Fibroblast of lung (primary cell): ENCODE measurements at regions not wholly inside any gene's neighbourhood (a gene's known extent, or its start where the extent isn't known, plus 50 kb on each side); places are given as distances from the start of the nearest gene placed in this dataset.

Source experiments
- DNase-seq, 2 donors: peaks; one replicate each; pipeline versions ENCODE4 v3.0.0 to v3.0.0-alpha.2; 2010; ENCODE audit warnings: low read depth in 2 of 2
- H2AFZ ChIP-seq: 2 replicates; pipeline ENCODE4 v1.5.1; 2012; ENCODE audit warnings: low read length, control low read depth, inconsistent platforms
- H3K27ac ChIP-seq: 2 replicates; pipeline ENCODE4 v1.5.1; 2011; ENCODE audit warnings: low read length, control low read depth; ENCODE audit not compliant: insufficient read depth
- H3K27me3 ChIP-seq: 2 replicates; pipeline ENCODE4 v1.5.1; 2011; ENCODE audit warnings: mild to moderate bottlenecking, low read length; ENCODE audit not compliant: control insufficient read depth, insufficient read depth
- H3K36me3 ChIP-seq: 2 replicates; pipeline ENCODE4 v1.5.1; 2011; ENCODE audit warnings: low read length; ENCODE audit not compliant: control insufficient read depth, insufficient read depth
- H3K4me1 ChIP-seq: 2 replicates; pipeline ENCODE4 v1.5.1; 2011; ENCODE audit warnings: low read length; ENCODE audit not compliant: control insufficient read depth, insufficient read depth; ENCODE audit errors: extremely low read depth
- H3K4me2 ChIP-seq: 2 replicates; pipeline ENCODE4 v1.5.1; 2011; ENCODE audit warnings: low read length, control low read depth; ENCODE audit not compliant: insufficient read depth; ENCODE audit errors: extremely low read depth
- H3K4me3 ChIP-seq, 4 experiments: fragments of 200-600 bp in 1 of 4; sonication (generic) in 1 of 4; replicated peaks in 1 of 4; 2 replicates each; pipeline ENCODE4 v1.5.1; 2011 to 2016; ENCODE audit warnings: low read length in 4 of 4, low read depth in 3 of 4, mild to moderate bottlenecking in 3 of 4, control low read depth in 2 of 4, inconsistent platforms in 1 of 4, mixed read lengths in 1 of 4; ENCODE audit not compliant: insufficient read depth in 1 of 4; ENCODE audit errors: control extremely low read depth in 1 of 4
- H3K79me2 ChIP-seq: 2 replicates; pipeline ENCODE4 v1.5.1; 2012; ENCODE audit warnings: mild to moderate bottlenecking, low read length, inconsistent platforms; ENCODE audit not compliant: control insufficient read depth, insufficient read depth
- H3K9ac ChIP-seq: 2 replicates; pipeline ENCODE4 v1.5.1; 2011; ENCODE audit warnings: mild to moderate bottlenecking, low read length, control low read depth; ENCODE audit not compliant: insufficient read depth
- H3K9me3 ChIP-seq: 2 replicates; pipeline ENCODE4 v1.5.1; 2012; ENCODE audit warnings: low read depth, low read length; ENCODE audit not compliant: control insufficient read depth, insufficient read depth
- H4K20me1 ChIP-seq: 2 replicates; pipeline ENCODE4 v1.5.1; 2011; ENCODE audit warnings: low read length; ENCODE audit not compliant: control insufficient read depth, insufficient read depth; ENCODE audit errors: extremely low read depth
- EZH2 ChIP-seq: IDR thresholded peaks from 2 replicates; pipeline ENCODE4 v1.5.1; 2012; ENCODE audit warnings: low read length, control low read depth, mild to moderate bottlenecking; ENCODE audit errors: missing control alignments
- TF ChIP-seq, protein P1 (sequence below), 2 donors: IDR thresholded peaks in 1 of 2; conservative IDR thresholded peaks in 1 of 2; 1 replicate in 1 of 2; 2 replicates in 1 of 2; pipeline ENCODE4 v1.5.1; 2011 to 2012; ENCODE audit warnings: low read length in 2 of 2, control low read depth in 1 of 2, inconsistent platforms in 1 of 2, low read depth in 1 of 2, mild to moderate bottlenecking in 1 of 2

DNA sequence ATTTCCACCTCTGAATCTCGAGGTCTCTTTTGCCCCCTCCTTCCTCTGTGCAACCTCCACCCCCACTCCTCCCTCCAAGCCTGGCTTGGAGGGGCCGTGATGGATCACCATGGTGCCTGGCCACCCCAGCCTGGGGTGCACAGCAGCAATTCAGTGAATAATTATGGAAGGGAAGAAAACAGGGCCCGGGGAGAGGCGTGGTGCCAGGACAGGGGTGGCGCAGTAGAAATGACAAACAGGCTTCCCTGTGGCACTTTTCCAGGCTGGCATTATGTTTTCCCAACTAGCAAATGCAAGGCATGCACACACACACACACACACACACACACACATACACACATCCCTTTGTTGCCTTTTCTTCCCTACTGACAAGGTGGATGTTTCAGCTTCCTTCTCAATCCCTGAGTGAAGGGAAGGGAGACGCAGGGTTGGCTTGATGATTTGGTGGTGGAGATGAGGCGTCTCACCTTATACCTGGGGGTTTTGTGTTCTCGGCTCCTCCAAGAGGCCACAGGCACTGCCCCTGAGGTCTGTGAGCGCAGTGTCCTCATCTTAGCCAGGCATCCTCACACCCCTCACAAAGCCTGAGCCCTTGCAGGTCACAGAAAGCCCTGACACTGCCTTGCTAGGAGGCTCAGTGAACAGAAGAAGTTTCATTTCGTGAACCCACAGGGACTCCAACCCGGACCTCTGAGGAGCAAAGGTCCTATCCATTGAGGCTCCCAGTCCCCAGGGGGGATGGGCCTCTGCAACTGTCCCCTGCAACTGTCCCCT lies 215.8 kb downstream of the MATN1 start:
- Histone ChIP-seq H3K4me3 (no peak overlapping the region), H3K4me2 (no peak overlapping the region), H4K20me1 (no peaks in the 10 kb centered on the region), H3K9me3 (no peaks in the 10 kb centered on the region), H3K4me1 (no peaks in the 10 kb centered on the region), H3K27ac (no peak overlapping the region), H3K79me2 (no peaks in the 10 kb centered on the region), H3K9ac (no peak overlapping the region), H2AFZ (no peak overlapping the region), H3K36me3 (no peaks in the 10 kb centered on the region), H3K27me3 (no peaks in the 10 kb centered on the region)
- TF ChIP-seq, protein P1, sequence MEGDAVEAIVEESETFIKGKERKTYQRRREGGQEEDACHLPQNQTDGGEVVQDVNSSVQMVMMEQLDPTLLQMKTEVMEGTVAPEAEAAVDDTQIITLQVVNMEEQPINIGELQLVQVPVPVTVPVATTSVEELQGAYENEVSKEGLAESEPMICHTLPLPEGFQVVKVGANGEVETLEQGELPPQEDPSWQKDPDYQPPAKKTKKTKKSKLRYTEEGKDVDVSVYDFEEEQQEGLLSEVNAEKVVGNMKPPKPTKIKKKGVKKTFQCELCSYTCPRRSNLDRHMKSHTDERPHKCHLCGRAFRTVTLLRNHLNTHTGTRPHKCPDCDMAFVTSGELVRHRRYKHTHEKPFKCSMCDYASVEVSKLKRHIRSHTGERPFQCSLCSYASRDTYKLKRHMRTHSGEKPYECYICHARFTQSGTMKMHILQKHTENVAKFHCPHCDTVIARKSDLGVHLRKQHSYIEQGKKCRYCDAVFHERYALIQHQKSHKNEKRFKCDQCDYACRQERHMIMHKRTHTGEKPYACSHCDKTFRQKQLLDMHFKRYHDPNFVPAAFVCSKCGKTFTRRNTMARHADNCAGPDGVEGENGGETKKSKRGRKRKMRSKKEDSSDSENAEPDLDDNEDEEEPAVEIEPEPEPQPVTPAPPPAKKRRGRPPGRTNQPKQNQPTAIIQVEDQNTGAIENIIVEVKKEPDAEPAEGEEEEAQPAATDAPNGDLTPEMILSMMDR (conservative IDR thresholded peaks at IDR 0.05 in 1 of 2, IDR thresholded peaks at IDR 0.05 in 1 of 2; ENCODE audit: low read depth in 1 of 2, low read length in 2 of 2) = no peak
- TF ChIP-seq EZH2 = no peak
- no peak for DNase-seq

DNA sequence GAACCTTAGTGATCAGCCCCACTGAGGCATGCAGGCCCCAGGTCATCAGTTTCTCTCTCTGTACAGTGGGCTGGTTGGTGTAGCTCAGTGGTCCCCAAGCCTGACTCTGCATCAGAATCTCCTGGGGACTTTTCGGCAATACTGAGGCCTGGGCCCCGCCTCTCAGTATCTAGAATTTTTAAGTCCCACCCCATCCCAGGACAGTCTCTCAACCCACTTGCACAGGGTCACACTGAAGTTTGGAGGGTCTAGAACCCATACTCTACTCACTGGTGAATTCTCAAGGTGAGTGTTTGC lies 216.4 kb downstream of the MATN1 start:
- Histone ChIP-seq H4K20me1 (no peaks in the 10 kb centered on the region), H3K9ac (no peak overlapping the region), H2AFZ (no peak overlapping the region), H3K27me3 (no peaks in the 10 kb centered on the region), H3K27ac (no peak overlapping the region), H3K4me1 (no peaks in the 10 kb centered on the region), H3K4me3 (no peak overlapping the region), H3K4me2 (no peak overlapping the region), H3K9me3 (no peaks in the 10 kb centered on the region), H3K79me2 (no peaks in the 10 kb centered on the region), H3K36me3 (no peaks in the 10 kb centered on the region)
- no peak for DNase-seq
- no peak for TF ChIP-seq EZH2
- TF ChIP-seq, protein P1 (conservative IDR thresholded peaks at IDR 0.05 in 1 of 2, IDR thresholded peaks at IDR 0.05 in 1 of 2; ENCODE audit: low read depth in 1 of 2, low read length in 2 of 2) = no peak

DNA sequence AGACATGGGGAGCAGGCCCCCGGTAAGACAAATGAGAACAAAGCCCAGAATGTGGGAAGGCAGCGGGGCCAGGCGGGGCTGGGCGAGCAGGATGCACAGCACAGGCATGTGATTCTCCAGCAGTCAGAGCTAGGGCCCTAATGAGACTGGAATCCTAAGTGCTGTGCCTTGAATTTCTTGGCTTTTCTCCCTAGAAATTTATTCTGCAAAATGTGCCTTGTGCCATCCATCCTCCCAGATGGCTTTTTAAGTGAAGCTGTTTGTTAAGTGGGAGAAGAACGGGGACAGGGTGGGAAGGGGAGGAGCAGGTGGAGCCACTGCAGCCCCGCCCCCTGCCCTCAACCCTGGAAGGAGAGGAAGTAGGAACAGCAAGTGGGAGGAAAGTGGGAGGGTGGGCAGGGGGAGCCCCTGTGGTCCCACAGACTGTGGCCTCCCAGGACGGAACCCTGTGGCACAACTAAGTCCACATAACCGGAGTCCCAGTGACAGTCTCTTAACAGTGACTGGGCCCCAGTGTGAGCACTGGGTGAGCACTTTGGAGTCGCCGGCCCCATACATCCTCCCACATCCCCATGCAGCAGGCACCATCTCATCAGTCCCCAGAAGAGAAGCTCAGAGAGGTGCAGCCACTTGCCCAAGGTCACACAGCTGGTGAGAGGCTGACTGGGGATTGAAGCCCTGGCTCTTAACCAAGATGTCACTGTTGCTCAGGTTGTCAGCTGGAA lies 216.9 kb downstream of the MATN1 start:
- TF ChIP-seq, protein P1 (conservative IDR thresholded peaks at IDR 0.05 in 1 of 2, IDR thresholded peaks at IDR 0.05 in 1 of 2; ENCODE audit: low read depth in 1 of 2, low read length in 2 of 2) = no peak
- no peak for TF ChIP-seq EZH2
- Histone ChIP-seq H3K4me2 (no peak overlapping the region), H3K36me3 (no peaks in the 10 kb centered on the region), H3K9ac (no peak overlapping the region), H3K4me3 (no peak overlapping the region), H3K27me3 (no peaks in the 10 kb centered on the region), H3K4me1 (no peaks in the 10 kb centered on the region), H3K27ac (no peak overlapping the region), H3K9me3 (no peaks in the 10 kb centered on the region), H4K20me1 (no peaks in the 10 kb centered on the region), H3K79me2 (no peaks in the 10 kb centered on the region), H2AFZ (no peak overlapping the region)
- DNase-seq = no peak
